ENCODE measurements at regions not wholly inside any gene's neighbourhood (a gene's known extent, or its start where the extent isn't known, plus 50 kb on each side); places are given as distances from the start of the nearest gene placed in this dataset.

- ChIA-PET CTCF (interaction anchor here (0.6 to 1.0 kb wide), 2 partner anchors 300 to 1515 kb away, joined by 3 to 4 read pairs; no protein-coding TSS in a partner anchor), POLR2A (ENCODE audit: unreplicated experiment) (no interaction called here)
- DNase-seq (peak; percentile 95), ATAC-seq (ENCODE audit: low read depth) (peak; percentile 82)
- Histone ChIP-seq H3K79me1 (ENCODE audit: low read depth in 1 of 2, low read length in 2 of 2) (peaks cover 5 to 6% of the 10 kb centered on the region in 2 experiments; a peak in 3 of 4 replicates), H3K56ac (ENCODE audit: extremely low read depth, insufficient read depth, low read length) (peak overlapping the region; percentile 61), H2AK5ac (ENCODE audit: low read depth, low read length) (no peak overlapping the region), H3K9me1 (ENCODE audit: insufficient read depth, low read length) (peaks cover 3% of the 10 kb centered on the region; the same call in 1 of the 2 replicates), H3K18ac (ENCODE audit: low read depth, low read length) (peak overlapping the region; percentile 93), H3K4me1 (ENCODE audit: control insufficient read depth, insufficient read depth, low read length) (peaks cover 8% of the 10 kb centered on the region), H3K4ac (ENCODE audit: low read depth, low read length) (peak overlapping the region; percentile 93; the same call in 1 of the 2 replicates), H3K9me3 (ENCODE audit: control insufficient read depth, insufficient read depth, low read length) (no peaks in the 10 kb centered on the region), H4K20me1 (ENCODE audit: insufficient read depth, low read length) (no peaks in the 10 kb centered on the region), H4K5ac (ENCODE audit: low read depth, low read length) (peak overlapping the region; percentile 99; the same call in 1 of the 2 replicates), H3K36me3 (ENCODE audit: control insufficient read depth, insufficient read depth, low read length) (no peaks in the 10 kb centered on the region), H3K27me3 (ENCODE audit: control insufficient read depth, insufficient read depth, low read length) (no peaks in the 10 kb centered on the region), H3K4me3 (ENCODE audit: insufficient read depth, low read depth, low read length) (no peak overlapping the region), H2BK5ac (ENCODE audit: low read depth, low read length, poor library complexity, severe bottlenecking) (peak overlapping the region; percentile 99), H3K4me2 (ENCODE audit: low read depth, low read length) (peak overlapping the region; percentile 85), H2AFZ (replicated peaks; ENCODE audit: low read length, poor library complexity) (no peak overlapping the region), H3K27ac (ENCODE audit: insufficient read depth, low read length) (peak overlapping the region; percentile 82), H2BK20ac (ENCODE audit: low read depth, low read length) (peak overlapping the region; percentile 96; the same call in 1 of the 2 replicates), H3K23ac (ENCODE audit: low read depth, low read length) (no peak overlapping the region; the same call in 1 of the 2 replicates), H4K8ac (ENCODE audit: low read depth in 2 of 2, low read length in 2 of 2) (peak overlapping the region; percentile 83 to 94), H4K91ac (ENCODE audit: insufficient read depth, low read depth, low read length) (no peak overlapping the region; the same call in 1 of the 2 replicates), H2BK15ac (ENCODE audit: low read depth, low read length) (peak overlapping the region; percentile 92; the same call in 2 of the 3 replicates), H2BK120ac (ENCODE audit: low read depth, low read length) (peak overlapping the region; percentile 97), H2AK9ac (replicated peaks; ENCODE audit: low read depth, low read length, poor library complexity) (no peak overlapping the region), H3K14ac (replicated peaks; ENCODE audit: low read depth, low read length) (peak overlapping the region; percentile 85; the same call in 1 of the 2 replicates), H3K9ac (ENCODE audit: low read depth, low read length) (peak overlapping the region; percentile 23; the same call in 1 of the 2 replicates)
- no TSS peak for BruUV-seq (replicated peaks)
- TF ChIP-seq MAZ (IDR thresholded peaks at IDR 0.05; ENCODE audit: borderline replicate concordance, low read depth, low read length) (no peak), FOS (IDR thresholded peaks at IDR 0.05; ENCODE audit: low read depth, low read length) (peak; percentile 99), SMC3 (IDR thresholded peaks at IDR 0.05; ENCODE audit: low read depth, low read length) (peak; percentile 2; the same call in 1 of the 2 replicates), MAFK (IDR thresholded peaks at IDR 0.05; ENCODE audit: low read depth, low read length) (peak; percentile 55; the same call in 1 of the 2 replicates), NFE2L2 (IDR thresholded peaks at IDR 0.05; ENCODE audit: low read depth, low read length) (peak; percentile 87)
- in situ Hi-C loops (cut with MboI; ENCODE audit: low sequenced_read_pairs): no loop called here
- no CpG with 5 or more reads among the region's 4 CpGs for WGBS, 2 experiments (ENCODE audit: extremely low coverage in 2 of 2, insufficient read length in 1 of 2)
- intact Hi-C loops (cut with micrococcal nuclease): loop anchor here (10.0 kb wide), 1 partner anchor 484 kb away; no protein-coding TSS in a partner anchor
- dilution Hi-C loops (cut with HindIII; ENCODE audit: low sequenced_read_pairs, unreplicated experiment): no loop called here
Measured at GRCh38 chr5:98468188-98468869, 305.1 kb upstream of the RGMB start.
